GM20000 (cell line): ENCODE measurements at regions not wholly inside any gene's neighbourhood (a gene's known extent, or its start where the extent isn't known, plus 50 kb on each side); places are given as distances from the start of the nearest gene placed in this dataset.

Experiments
- DNase-seq: peaks from one replicate; pipeline ENCODE4 v3.0.0; 2012; ENCODE audit warnings: low spot score
- TF ChIP-seq, protein P1 (sequence below): IDR thresholded peaks from 2 replicates; pipeline ENCODE4 v1.5.1; 2012; ENCODE audit warnings: mild to moderate bottlenecking, control low read depth; ENCODE audit errors: extremely low read depth, missing control alignments

DNA sequence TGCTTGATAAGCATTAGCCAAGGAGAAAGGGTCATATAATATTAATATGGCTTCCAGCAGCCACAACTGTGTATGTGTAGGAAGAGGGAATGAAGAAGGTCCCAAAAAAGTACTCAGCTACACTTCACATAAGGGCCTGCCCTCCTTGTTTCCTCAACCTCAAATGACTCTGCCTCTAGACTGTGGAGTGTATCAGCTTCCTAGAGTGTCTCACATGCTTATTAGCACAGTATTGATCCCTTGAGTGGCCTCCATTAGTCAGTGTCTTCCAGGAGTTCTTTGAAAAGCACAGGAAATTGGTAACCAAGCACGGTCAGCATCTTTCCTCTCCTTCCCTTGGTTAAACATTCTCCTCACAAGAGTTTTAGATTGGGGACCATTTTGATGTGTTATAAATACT is 190.4 kb upstream of the ATP10B start:
- TF ChIP-seq, protein P1, sequence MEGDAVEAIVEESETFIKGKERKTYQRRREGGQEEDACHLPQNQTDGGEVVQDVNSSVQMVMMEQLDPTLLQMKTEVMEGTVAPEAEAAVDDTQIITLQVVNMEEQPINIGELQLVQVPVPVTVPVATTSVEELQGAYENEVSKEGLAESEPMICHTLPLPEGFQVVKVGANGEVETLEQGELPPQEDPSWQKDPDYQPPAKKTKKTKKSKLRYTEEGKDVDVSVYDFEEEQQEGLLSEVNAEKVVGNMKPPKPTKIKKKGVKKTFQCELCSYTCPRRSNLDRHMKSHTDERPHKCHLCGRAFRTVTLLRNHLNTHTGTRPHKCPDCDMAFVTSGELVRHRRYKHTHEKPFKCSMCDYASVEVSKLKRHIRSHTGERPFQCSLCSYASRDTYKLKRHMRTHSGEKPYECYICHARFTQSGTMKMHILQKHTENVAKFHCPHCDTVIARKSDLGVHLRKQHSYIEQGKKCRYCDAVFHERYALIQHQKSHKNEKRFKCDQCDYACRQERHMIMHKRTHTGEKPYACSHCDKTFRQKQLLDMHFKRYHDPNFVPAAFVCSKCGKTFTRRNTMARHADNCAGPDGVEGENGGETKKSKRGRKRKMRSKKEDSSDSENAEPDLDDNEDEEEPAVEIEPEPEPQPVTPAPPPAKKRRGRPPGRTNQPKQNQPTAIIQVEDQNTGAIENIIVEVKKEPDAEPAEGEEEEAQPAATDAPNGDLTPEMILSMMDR, result no peak

GRCh38 chr5:161040818-161041217 is 188.8 kb upstream of the ATP10B start:
- DNase-seq, result no peak
- TF ChIP-seq, protein P1, result no peak

More for the DNA sequence above, 190.4 kb upstream of the ATP10B start:
- DNase-seq, result no peak

DNA sequence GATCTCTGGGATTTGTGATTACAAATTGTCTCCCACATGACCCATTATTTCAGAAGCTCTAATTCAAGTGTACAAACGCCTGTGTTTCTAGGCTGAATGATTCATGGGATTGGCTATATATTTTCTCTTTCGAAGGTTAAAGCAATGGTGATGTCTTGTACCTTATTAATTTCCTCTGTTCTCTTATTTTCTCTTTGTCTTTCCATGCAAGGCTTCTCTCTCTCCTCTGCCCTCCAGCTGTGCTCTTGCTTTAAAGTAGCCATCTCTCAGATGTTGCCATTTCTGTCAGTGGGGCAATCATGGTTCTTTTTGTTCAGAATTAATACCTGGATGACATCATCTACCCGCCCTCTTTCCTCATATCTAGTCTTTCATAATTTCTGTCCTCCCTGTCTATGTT is 184.3 kb upstream of the ATP10B start:
- TF ChIP-seq, protein P1, result no peak
- no peak for DNase-seq

- DNase-seq, result no peak
- TF ChIP-seq, protein P1, result no peak
Measured at GRCh38 chr5:161034451-161034850, 182.4 kb upstream of the ATP10B start.

DNA sequence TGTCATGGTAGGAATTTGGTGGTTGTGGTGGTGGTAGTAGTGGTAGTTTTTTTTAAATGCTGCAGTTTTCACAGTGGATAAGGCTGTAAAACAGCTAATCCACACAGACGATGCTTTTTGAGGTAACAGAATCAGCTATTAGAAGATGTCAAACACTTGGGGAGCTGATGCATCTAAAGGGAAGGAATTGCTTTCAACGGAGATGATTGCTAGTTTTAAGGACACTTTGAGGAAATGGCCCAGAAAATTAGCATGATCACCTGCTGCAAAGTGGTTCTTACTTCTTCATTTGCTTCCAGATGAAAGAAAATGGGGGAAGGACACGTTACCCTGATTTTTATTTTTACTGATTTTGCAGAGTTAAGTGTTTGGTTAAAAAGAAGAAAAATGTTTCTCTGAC is 178.2 kb upstream of the ATP10B start:
- TF ChIP-seq, protein P1, result no peak
- DNase-seq, result no peak

DNA sequence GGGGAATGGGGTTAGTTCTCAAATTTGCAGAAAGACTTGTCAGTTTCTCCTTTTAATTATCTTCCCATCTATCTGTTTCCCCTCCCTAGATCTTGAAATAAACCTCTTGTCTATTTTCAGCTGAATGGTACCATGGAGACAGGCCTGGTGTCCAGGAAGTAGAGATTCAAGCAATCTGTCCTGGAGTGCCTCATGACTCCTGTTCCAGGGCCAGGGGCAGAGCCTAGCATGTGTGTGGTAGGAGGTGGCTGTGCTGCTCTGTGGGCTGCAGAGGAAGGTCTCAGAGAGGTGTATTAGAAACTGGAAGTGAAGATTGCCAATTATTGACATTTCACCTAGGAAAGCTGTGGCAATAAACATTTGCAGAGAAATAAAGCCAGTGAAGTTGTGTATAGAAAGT is 175.8 kb upstream of the ATP10B start:
- TF ChIP-seq, protein P1, result no peak

DNA sequence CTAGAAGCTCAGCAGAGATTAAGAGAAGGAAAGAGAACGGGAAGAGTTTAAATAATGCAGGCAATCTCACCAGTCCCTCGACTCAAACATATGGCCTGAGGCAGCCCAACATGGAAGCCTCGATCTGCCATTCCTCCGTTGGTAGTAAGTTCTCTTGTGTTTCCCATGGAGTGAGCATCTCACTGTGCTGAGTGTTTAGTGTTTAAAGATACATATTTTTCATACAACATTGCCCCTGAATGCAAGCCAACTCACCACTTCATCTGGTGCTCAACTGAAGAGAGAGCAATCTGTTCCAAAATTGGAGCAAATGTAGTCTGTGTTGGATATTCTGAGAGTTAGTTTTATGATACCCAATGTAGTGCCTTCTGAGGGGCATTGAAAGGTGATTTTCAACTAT is 171.5 kb upstream of the ATP10B start:
- no peak for DNase-seq
- TF ChIP-seq, protein P1, result no peak

More for the DNA sequence above, 175.8 kb upstream of the ATP10B start:
- no peak for DNase-seq

DNA sequence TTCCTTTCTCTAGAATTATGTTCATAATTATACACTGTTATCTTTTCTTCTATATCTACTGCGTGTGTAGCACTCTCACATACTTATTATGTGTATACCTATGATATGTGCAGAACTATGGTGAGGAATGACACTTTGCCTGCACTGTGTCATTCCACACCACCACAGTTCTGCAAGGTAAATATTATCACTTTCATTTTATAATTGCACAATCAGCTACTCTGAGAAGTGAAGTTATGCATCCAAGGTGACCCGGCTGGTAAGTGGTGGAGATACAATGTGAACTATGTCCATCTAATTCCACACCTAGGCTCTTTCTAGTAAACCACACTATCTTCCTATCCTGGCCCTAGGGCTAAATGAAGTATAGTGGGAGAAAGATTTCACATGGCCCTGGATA is 170.1 kb upstream of the ATP10B start:
- no peak for DNase-seq
- TF ChIP-seq, protein P1, result no peak
